B cell (primary cell): ENCODE measurements at regions not wholly inside any gene's neighbourhood (a gene's known extent, or its start where the extent isn't known, plus 50 kb on each side); places are given as distances from the start of the nearest gene placed in this dataset.

Experiments
- ATAC-seq: fragments of 200-7000 bp; cut with Tn5 transposase; one replicate; pipeline ENCODE4 v1.10.0; 2021; ENCODE audit warnings: low read depth, mild to moderate bottlenecking, moderate number of reproducible peaks, moderate library complexity
- CTCF ChIA-PET: fragments of 350-600 bp; sonication (Branson Sonifier 250); formaldehyde crosslinking; loops from one replicate; lab custom pipeline; 2021; ENCODE audit warnings: antibody characterized with exemption, inconsistent platforms; lab: Charles Lee
- POLR2A ChIA-PET: fragments of 350-600 bp; sonication (Branson Sonifier 250); formaldehyde crosslinking; loops from one replicate; lab custom pipeline; 2021; ENCODE audit warnings: antibody characterized with exemption; lab: Charles Lee
- DNase-seq: peaks from one replicate; pipeline ENCODE4 v3.0.0; 2013
- H2AFZ ChIP-seq: 2 replicates; pipeline ENCODE4 v1.6.1; 2012; ENCODE audit warnings: mild to moderate bottlenecking, low read depth, low read length; ENCODE audit not compliant: insufficient read depth, poor library complexity, severe bottlenecking
- H3K27ac ChIP-seq, 2 donors: 1 replicate in 1 of 2; 2 replicates in 1 of 2; pipeline ENCODE4 v1.5.1; 2012 to 2013; ENCODE audit warnings: low read length in 2 of 2, mild to moderate bottlenecking in 2 of 2, moderate library complexity in 1 of 2
- H3K27me3 ChIP-seq, 4 experiments: fragments of 200-600 bp in 1 of 4; sonication (generic) in 1 of 4; replicated peaks in 1 of 4; 1 replicate in 2 of 4; 2 replicates in 2 of 4; pipeline versions ENCODE4 v1.6.1 to v1.7.0; 2013 to 2016; ENCODE audit warnings: low read length in 3 of 4, mild to moderate bottlenecking in 2 of 4, mixed read lengths in 1 of 4, moderate library complexity in 1 of 4; ENCODE audit not compliant: insufficient read depth in 4 of 4, control insufficient read depth in 3 of 4; ENCODE audit errors: control extremely low read depth in 1 of 4
- H3K36me3 ChIP-seq, 2 experiments: replicated peaks in 1 of 2; 1 replicate in 1 of 2; 2 replicates in 1 of 2; pipeline versions ENCODE4 v1.6.1 to v1.7.1; 2013; ENCODE audit warnings: low read length in 1 of 2; ENCODE audit not compliant: insufficient read depth in 2 of 2, control insufficient read depth in 1 of 2; ENCODE audit errors: control extremely low read depth in 1 of 2, extremely low read depth in 1 of 2
- H3K4me1 ChIP-seq, 2 donors: fragments of 200-600 bp in 1 of 2; sonication (generic) in 1 of 2; 1 replicate in 1 of 2; 2 replicates in 1 of 2; pipeline versions ENCODE4 v1.5.1 to v1.6.1; 2013 to 2017; ENCODE audit warnings: low read length in 2 of 2; ENCODE audit not compliant: control insufficient read depth in 2 of 2, insufficient read depth in 2 of 2
- H3K4me2 ChIP-seq: replicated peaks from 2 replicates; pipeline ENCODE3; 2012; ENCODE audit warnings: mild to moderate bottlenecking, low read depth, low read length; ENCODE audit not compliant: poor library complexity, severe bottlenecking
- H3K4me3 ChIP-seq, 5 experiments: fragments of 200-600 bp in 1 of 5; sonication (generic) in 1 of 5; 1 replicate in 3 of 5; 2 replicates in 2 of 5; pipeline versions ENCODE4 v1.5.1 to v1.7.0; 2011 to 2016; ENCODE audit warnings: low read length in 4 of 5, mild to moderate bottlenecking in 4 of 5, low read depth in 2 of 5, control low read depth in 1 of 5, moderate library complexity in 1 of 5; ENCODE audit not compliant: insufficient read depth in 1 of 5; ENCODE audit errors: control extremely low read depth in 1 of 5, extremely low read depth in 1 of 5
- H3K79me2 ChIP-seq: fragments of 200-600 bp; sonication (generic); one replicate; pipeline ENCODE4 v1.6.0; 2016; ENCODE audit warnings: low read length; ENCODE audit not compliant: control insufficient read depth, insufficient read depth
- H3K9ac ChIP-seq: fragments of 200-600 bp; sonication (generic); 2 replicates; pipeline ENCODE4 v1.6.1; 2017; ENCODE audit warnings: mild to moderate bottlenecking, low read length, moderate library complexity
- H3K9me3 ChIP-seq, 3 donors: one replicate each; pipeline versions ENCODE4 v1.6.1 to v1.7.1; 2013; ENCODE audit warnings: low read length in 2 of 3; ENCODE audit not compliant: control insufficient read depth in 2 of 3, insufficient read depth in 1 of 3; ENCODE audit errors: control extremely low read depth in 1 of 3
- H4K20me1 ChIP-seq: 2 replicates; pipeline ENCODE4 v1.6.0; 2012; ENCODE audit warnings: mild to moderate bottlenecking, low read length; ENCODE audit not compliant: insufficient read depth, control insufficient read depth, poor library complexity, severe bottlenecking
- H3K27ac Mint-ChIP-seq: one replicate; pipeline ENCODE4 v1.8.0; 2021; ENCODE audit warnings: mixed read lengths
- H3K27me3 Mint-ChIP-seq: one replicate; pipeline ENCODE4 v1.8.0; 2021; ENCODE audit warnings: mixed read lengths
- H3K4me1 Mint-ChIP-seq: one replicate; pipeline ENCODE4 v1.8.0; 2021; ENCODE audit warnings: mixed read lengths
- H3K4me3 Mint-ChIP-seq: one replicate; pipeline ENCODE4 v1.8.0; 2021; ENCODE audit warnings: mixed read lengths
- H3K9me3 Mint-ChIP-seq: one replicate; pipeline ENCODE4 v1.8.0; 2022; ENCODE audit warnings: mixed read lengths; ENCODE audit not compliant: insufficient read depth
- EZH2 ChIP-seq: IDR thresholded peaks from 2 replicates; pipeline ENCODE4 v1.6.1; 2012; ENCODE audit warnings: borderline replicate concordance, low read depth, mild to moderate bottlenecking, moderate library complexity, low read length; ENCODE audit not compliant: insufficient read depth, poor library complexity, severe bottlenecking
- WGBS: methylation state at CpG from one replicate; pipeline ENCODE4 v1.1.5; 2013; ENCODE audit warnings: missing lambda C conversion rate; ENCODE audit not compliant: insufficient coverage; 5-methylcytosine and 5-hydroxymethylcytosine counted together
- intact Hi-C: fragments of 100-400 bp; cut with micrococcal nuclease; formaldehyde crosslinking; loops from one replicate; pipeline ENCODE4 v1.10.0; 2022
- TF ChIP-seq, protein P1 (sequence below): fragments of 200-600 bp; IDR thresholded peaks from one replicate; pipeline ENCODE4 v1.8.0; 2022; ENCODE audit warnings: antibody characterized with exemption, mild to moderate bottlenecking

DNA sequence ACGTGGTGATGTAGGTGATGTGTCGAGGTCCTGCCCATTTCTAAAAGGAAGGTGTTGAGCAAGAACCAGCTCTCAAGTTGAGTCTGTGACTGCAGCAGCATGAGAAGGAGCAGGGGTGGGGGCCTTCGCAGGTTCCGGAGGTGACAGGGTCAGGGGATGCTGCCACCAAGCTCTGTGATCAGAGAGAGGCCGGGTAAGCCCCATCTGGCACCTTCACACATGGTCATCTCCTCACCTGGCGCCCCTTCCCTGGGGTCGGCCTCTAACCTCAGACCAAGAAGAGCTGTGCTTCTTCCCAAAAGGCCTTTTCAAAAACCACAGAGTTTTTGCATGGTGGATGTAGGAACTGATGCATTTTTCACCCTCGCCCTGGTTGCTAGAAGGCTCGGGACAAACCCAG, 137.6 kb downstream of the CPZ start:
- intact Hi-C loops = no loop called here
- Histone ChIP-seq H3K27ac (no peak overlapping the region), H2AFZ (no peak overlapping the region), H3K9me3 (peaks cover 0 to 37% (median 0%) of the 10 kb centered on the region in 3 donors), H3K27me3 (no peaks in the 10 kb centered on the region), H3K79me2 (no peaks in the 10 kb centered on the region), H3K9ac (no peak overlapping the region), H3K4me2 (no peak overlapping the region), H3K4me3 (no peak overlapping the region), H3K36me3 (no peaks in the 10 kb centered on the region), H4K20me1 (no peaks in the 10 kb centered on the region), H3K4me1 (no peaks in the 10 kb centered on the region)
- 87% methylated on average over 6 of the region's 9 CpGs for WGBS
- ChIA-PET CTCF (no interaction called here), POLR2A (no interaction called here)
- no peaks in the 10 kb centered on the region for H3K27me3 Mint-ChIP-seq
- no peaks in the 10 kb centered on the region for H3K4me1 Mint-ChIP-seq
- no peaks in the 10 kb centered on the region for H3K9me3 Mint-ChIP-seq
- DNase-seq (no peak), ATAC-seq (no peak)
- no peak overlapping the region for H3K4me3 Mint-ChIP-seq
- H3K27ac Mint-ChIP-seq = no peak overlapping the region
- TF ChIP-seq EZH2 = no peak
- TF ChIP-seq, protein P1, sequence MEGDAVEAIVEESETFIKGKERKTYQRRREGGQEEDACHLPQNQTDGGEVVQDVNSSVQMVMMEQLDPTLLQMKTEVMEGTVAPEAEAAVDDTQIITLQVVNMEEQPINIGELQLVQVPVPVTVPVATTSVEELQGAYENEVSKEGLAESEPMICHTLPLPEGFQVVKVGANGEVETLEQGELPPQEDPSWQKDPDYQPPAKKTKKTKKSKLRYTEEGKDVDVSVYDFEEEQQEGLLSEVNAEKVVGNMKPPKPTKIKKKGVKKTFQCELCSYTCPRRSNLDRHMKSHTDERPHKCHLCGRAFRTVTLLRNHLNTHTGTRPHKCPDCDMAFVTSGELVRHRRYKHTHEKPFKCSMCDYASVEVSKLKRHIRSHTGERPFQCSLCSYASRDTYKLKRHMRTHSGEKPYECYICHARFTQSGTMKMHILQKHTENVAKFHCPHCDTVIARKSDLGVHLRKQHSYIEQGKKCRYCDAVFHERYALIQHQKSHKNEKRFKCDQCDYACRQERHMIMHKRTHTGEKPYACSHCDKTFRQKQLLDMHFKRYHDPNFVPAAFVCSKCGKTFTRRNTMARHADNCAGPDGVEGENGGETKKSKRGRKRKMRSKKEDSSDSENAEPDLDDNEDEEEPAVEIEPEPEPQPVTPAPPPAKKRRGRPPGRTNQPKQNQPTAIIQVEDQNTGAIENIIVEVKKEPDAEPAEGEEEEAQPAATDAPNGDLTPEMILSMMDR = no peak

DNA sequence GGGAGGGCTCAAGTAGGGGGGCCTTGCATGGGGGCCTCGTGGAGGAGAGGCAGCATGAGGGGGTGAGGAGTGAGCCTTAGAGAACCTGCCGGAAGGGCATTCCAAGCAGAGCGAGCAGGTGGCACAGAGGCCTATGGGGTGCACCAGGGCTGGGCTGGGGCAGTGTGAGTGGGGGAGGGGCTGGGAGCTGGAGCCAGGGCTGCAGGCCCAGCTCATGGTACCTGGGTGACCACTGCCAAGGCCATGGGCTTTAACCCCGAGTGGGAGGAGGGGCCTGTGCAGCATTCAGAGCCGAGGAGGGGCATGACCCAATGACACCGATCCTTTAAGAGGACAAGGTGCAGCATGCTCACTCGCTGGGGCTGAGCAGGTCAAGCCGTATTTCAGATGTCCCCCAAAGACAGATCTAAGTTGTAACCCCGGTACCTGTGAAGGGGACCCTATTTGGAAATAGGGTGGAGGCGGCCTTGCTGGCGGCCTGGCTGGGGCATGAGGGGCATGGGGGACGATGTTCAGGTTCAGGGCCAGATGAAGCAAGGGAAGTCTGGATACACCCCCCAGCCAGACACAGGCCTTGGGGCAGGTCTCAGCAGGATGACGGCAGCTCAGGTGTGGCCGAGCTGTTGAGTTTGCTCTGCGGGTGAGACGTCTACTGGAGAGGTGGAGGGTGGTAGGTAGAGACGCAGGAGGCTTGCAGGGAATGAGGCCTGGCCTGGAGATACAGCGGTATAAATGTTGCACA, 137.0 kb downstream of the CPZ start:
- Histone ChIP-seq H4K20me1 (no peaks in the 10 kb centered on the region), H3K36me3 (no peaks in the 10 kb centered on the region), H3K9ac (no peak overlapping the region), H3K27ac (no peak overlapping the region), H3K27me3 (no peaks in the 10 kb centered on the region), H3K4me1 (no peaks in the 10 kb centered on the region), H3K4me2 (no peak overlapping the region), H3K4me3 (no peak overlapping the region), H3K9me3 (peaks cover 0 to 32% (median 0%) of the 10 kb centered on the region in 3 donors), H2AFZ (no peak overlapping the region), H3K79me2 (no peaks in the 10 kb centered on the region)
- Mint-ChIP-seq H3K27ac (no peak overlapping the region), H3K4me1 (no peaks in the 10 kb centered on the region), H3K27me3 (no peaks in the 10 kb centered on the region), H3K9me3 (no peaks in the 10 kb centered on the region), H3K4me3 (no peak overlapping the region)
- no peak for DNase-seq
- no peak for ATAC-seq
- 93% methylated on average over 18 of the region's 18 CpGs for WGBS
- TF ChIP-seq, protein P1 = no peak
- no peak for TF ChIP-seq EZH2
- POLR2A ChIA-PET = no interaction called here
- intact Hi-C loops = no loop called here
- CTCF ChIA-PET = no interaction called here
